ENCODE measurements at regions not wholly inside any gene's neighbourhood (a gene's known extent, or its start where the extent isn't known, plus 50 kb on each side); places are given as distances from the start of the nearest gene placed in this dataset.

GRCh38 chr5:124451721-124452383 is 294.6 kb downstream of the ZNF608 start:
- H2AFZ ChIP-seq (ENCODE audit: low read depth, low read length): no peak overlapping the region
- H3K27me3 ChIP-seq (ENCODE audit: control insufficient read depth in 2 of 2, insufficient read depth in 2 of 2, low read length in 2 of 2): peaks cover 0 to 3% of the 10 kb centered on the region in 2 experiments; a peak in 1 of 5 replicates
- no peak overlapping the region for H3K27ac ChIP-seq (ENCODE audit: extremely low read depth, low read depth, low read length)
- H3K9me3 ChIP-seq (replicated peaks; ENCODE audit: control insufficient read depth, insufficient read depth, low read depth, low read length): no peaks in the 10 kb centered on the region
- no peaks in the 10 kb centered on the region for H3K79me2 ChIP-seq (ENCODE audit: control insufficient read depth, insufficient read depth, low read length)
- ATAC-seq (no peak), FAIRE-seq (no peak), DNase-seq (ENCODE audit: extremely low read depth in 1 of 4, low spot score in 3 of 4) (no peak)
- no peaks in the 10 kb centered on the region for H3K9me1 ChIP-seq (ENCODE audit: control insufficient read depth, insufficient read depth, low read length)
- 0% methylated on average over 7 of the region's 7 CpGs for WGBS (ENCODE audit: insufficient coverage, low coverage, missing lambda C conversion rate)
- TF ChIP-seq CBFA2T2 (conservative IDR thresholded peaks at IDR 0.05): no peak
- TF ChIP-seq FOXJ2 (tag; IDR thresholded peaks at IDR 0.05): no peak
- TF ChIP-seq MBD2 (IDR thresholded peaks at IDR 0.05; ENCODE audit: borderline replicate concordance, low read depth): no peak
- no peak for TF ChIP-seq THRB (CRISPR knock-in tag; conservative IDR thresholded peaks at IDR 0.05)
- TF ChIP-seq ZBTB7A (IDR thresholded peaks at IDR 0.05; ENCODE audit: borderline replicate concordance, control insufficient read depth, low read depth, low read length): no peak
- ChIA-PET POLR2A (no interaction called here), CTCF (ENCODE audit: low intra/inter-chr PET ratio) (no interaction called here)
- in situ Hi-C loops (cut with MboI): no loop called here
- no TSS peak for BruUV-seq (replicated peaks)
- H3K9ac ChIP-seq (ENCODE audit: insufficient read depth in 1 of 2, low read depth in 2 of 2, low read length in 2 of 2): no peak overlapping the region
- H4K20me1 ChIP-seq (replicated peaks; ENCODE audit: control insufficient read depth, insufficient read depth, low read length): no peaks in the 10 kb centered on the region
- H3K4me3 ChIP-seq: no peak overlapping the region
- H3K4me2 ChIP-seq (ENCODE audit: insufficient read depth, low read length): no peak overlapping the region
- H3K36me3 ChIP-seq (ENCODE audit: control insufficient read depth, insufficient read depth, low read length): no peaks in the 10 kb centered on the region
- intact Hi-C loops (cut with micrococcal nuclease): no loop called here
- H3K4me1 ChIP-seq (replicated peaks in 1 of 2; ENCODE audit: control insufficient read depth in 2 of 2, insufficient read depth in 2 of 2, low read length in 2 of 2): no peaks in the 10 kb centered on the region

Measured in K562 (cell line).